ENCODE measurements at regions not wholly inside any gene's neighbourhood (a gene's known extent, or its start where the extent isn't known, plus 50 kb on each side); places are given as distances from the start of the nearest gene placed in this dataset.

GRCh38 chr12:97940105-97940504 is 477.5 kb downstream of the RMST start (continued):
- TF ChIP-seq MLLT1 (IDR thresholded peaks at IDR 0.05) (no peak), SUPT20H (IDR thresholded peaks at IDR 0.05; ENCODE audit: borderline replicate concordance, control insufficient read depth, low read depth, low read length) (no peak), CREM (IDR thresholded peaks at IDR 0.05; ENCODE audit: low read depth) (no peak), PAX5 (IDR thresholded peaks at IDR 0.05; ENCODE audit: borderline replicate concordance, low read depth, low read length) (no peak), ZNF207 (IDR thresholded peaks at IDR 0.05; ENCODE audit: borderline replicate concordance) (no peak), MEF2B (IDR thresholded peaks at IDR 0.05; ENCODE audit: partially characterized antibody, poor library complexity, severe bottlenecking) (no peak), GABPA (IDR thresholded peaks at IDR 0.05; ENCODE audit: low read depth) (no peak), SP1 (IDR thresholded peaks at IDR 0.05; ENCODE audit: low read depth, low read length) (no peak), EED (IDR thresholded peaks at IDR 0.05; ENCODE audit: low read depth) (no peak), BHLHE40 (IDR thresholded peaks at IDR 0.05; ENCODE audit: borderline replicate concordance in 1 of 2, low read depth in 2 of 2, low read length in 1 of 2) (no peak), CBX3 (IDR thresholded peaks at IDR 0.05; ENCODE audit: borderline replicate concordance, low read depth) (no peak), CTCF (IDR thresholded peaks at IDR 0.05 in 2 of 3, conservative IDR thresholded peaks at IDR 0.05 in 1 of 3; ENCODE audit: control insufficient read depth in 2 of 3, extremely low read depth in 1 of 3, insufficient read depth in 1 of 3, low read depth in 3 of 3, low read length in 3 of 3) (no peak)
